ENCODE measurements at regions not wholly inside any gene's neighbourhood (a gene's known extent, or its start where the extent isn't known, plus 50 kb on each side); places are given as distances from the start of the nearest gene placed in this dataset.

DNA sequence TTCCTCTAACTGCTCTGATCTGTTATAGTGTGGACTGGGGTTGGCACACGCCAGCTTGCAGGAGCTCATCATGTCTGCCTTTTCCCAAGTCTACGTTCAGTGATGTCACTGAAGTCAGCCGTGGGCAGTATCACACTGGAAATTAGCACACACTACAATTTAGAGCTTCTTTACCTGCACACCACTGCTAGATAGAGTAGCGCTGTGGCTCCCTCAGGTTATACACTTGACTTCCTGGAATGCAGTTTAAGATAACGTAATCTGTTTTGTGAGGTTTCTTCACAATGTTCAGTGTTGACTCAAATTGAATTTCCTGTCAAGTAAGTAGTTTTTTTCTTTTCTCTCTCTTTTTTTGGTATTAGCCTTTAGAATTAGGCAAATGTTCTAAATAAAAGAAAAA lies 487.2 kb downstream of the DCDC2C start:
- Mint-ChIP-seq H3K27me3 (ENCODE audit: low read depth) (no peaks in the 10 kb centered on the region), H3K36me3 (ENCODE audit: low read depth) (peaks cover 12% of the 10 kb centered on the region), H3K4me3 (no peak overlapping the region), H3K4me1 (peaks cover 24% of the 10 kb centered on the region), H3K9me3 (peaks cover 20% of the 10 kb centered on the region), H3K27ac (ENCODE audit: unreplicated experiment) (no peak overlapping the region)
- no peak for DNase-seq (ENCODE audit: low read depth, low spot score)
- TF ChIP-seq, protein P1, sequence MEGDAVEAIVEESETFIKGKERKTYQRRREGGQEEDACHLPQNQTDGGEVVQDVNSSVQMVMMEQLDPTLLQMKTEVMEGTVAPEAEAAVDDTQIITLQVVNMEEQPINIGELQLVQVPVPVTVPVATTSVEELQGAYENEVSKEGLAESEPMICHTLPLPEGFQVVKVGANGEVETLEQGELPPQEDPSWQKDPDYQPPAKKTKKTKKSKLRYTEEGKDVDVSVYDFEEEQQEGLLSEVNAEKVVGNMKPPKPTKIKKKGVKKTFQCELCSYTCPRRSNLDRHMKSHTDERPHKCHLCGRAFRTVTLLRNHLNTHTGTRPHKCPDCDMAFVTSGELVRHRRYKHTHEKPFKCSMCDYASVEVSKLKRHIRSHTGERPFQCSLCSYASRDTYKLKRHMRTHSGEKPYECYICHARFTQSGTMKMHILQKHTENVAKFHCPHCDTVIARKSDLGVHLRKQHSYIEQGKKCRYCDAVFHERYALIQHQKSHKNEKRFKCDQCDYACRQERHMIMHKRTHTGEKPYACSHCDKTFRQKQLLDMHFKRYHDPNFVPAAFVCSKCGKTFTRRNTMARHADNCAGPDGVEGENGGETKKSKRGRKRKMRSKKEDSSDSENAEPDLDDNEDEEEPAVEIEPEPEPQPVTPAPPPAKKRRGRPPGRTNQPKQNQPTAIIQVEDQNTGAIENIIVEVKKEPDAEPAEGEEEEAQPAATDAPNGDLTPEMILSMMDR (conservative IDR thresholded peaks at IDR 0.05) = no peak

DNA sequence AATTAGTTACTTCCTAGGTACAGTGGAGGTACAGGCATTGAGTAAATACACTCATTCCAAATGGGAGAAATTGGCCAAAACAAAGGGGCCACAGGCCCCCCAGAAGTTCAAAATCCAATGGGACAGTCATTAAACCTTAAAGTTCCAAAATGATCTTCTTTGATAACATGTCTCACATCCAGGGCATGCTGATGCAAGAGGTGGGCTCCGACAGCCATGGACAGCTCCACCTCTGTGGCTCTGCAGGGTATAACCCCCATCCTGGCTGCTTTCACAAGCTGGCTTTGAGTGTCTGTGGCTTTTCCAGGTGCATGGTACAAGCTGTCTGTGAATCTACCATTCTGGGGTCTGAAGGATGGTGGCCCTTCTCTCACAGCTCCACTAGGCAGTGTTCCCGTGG lies 488.7 kb downstream of the DCDC2C start:
- no peak overlapping the region for H3K27ac Mint-ChIP-seq (ENCODE audit: unreplicated experiment)
- TF ChIP-seq, protein P1 (conservative IDR thresholded peaks at IDR 0.05) = no peak
- H3K4me1 Mint-ChIP-seq = peaks cover 18% of the 10 kb centered on the region
- H3K4me3 Mint-ChIP-seq = no peak overlapping the region
- peaks cover 12% of the 10 kb centered on the region for H3K36me3 Mint-ChIP-seq (ENCODE audit: low read depth)
- H3K27me3 Mint-ChIP-seq (ENCODE audit: low read depth) = no peaks in the 10 kb centered on the region
- no peak for DNase-seq (ENCODE audit: low read depth, low spot score)
- H3K9me3 Mint-ChIP-seq = peaks cover 20% of the 10 kb centered on the region

DNA sequence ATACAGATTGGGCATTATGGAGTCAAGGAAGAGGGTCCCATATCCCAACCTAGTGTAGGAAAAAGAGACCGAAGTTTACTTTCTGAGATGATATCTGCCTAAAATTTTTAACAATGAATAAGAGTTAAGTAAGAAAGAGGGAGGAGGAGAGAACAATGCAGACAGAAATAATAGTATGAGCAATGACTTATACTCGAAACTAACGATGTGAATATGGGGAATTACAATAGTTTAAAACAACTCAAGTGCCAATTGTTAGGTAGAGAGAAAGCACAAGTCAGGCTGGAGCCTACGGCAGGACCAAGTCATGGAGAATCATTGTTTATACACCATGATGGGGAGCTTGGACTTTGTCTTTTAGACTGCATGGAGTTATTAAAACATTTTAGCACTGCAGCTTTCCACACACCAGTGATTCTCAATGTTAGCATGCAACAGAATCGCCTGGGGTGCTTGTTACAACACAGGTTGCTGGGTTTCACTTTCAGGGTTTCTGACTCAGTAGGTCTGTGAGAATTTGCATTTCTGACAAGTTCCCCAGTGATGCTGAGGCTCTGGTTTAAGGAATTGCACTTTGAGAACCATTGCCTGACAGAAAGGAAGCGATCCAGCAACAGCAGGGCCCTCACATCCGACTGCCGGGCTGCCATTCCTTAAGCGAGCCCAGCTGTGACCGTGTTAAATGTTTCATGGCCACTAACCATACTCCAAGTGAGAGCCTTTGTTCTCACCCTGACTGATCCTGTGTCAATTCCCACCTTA lies 511.2 kb downstream of the DCDC2C start:
- no peak overlapping the region for H3K27ac Mint-ChIP-seq (ENCODE audit: unreplicated experiment)
- peaks cover 5% of the 10 kb centered on the region for H3K4me1 Mint-ChIP-seq
- H3K36me3 Mint-ChIP-seq (ENCODE audit: low read depth) = no peaks in the 10 kb centered on the region
- H3K27me3 Mint-ChIP-seq (ENCODE audit: low read depth) = no peaks in the 10 kb centered on the region
- H3K9me3 Mint-ChIP-seq = peaks cover 4% of the 10 kb centered on the region
- H3K4me3 Mint-ChIP-seq = no peak overlapping the region
- DNase-seq (ENCODE audit: low read depth, low spot score) = no peak
- TF ChIP-seq, protein P1 (conservative IDR thresholded peaks at IDR 0.05) = no peak

DNA sequence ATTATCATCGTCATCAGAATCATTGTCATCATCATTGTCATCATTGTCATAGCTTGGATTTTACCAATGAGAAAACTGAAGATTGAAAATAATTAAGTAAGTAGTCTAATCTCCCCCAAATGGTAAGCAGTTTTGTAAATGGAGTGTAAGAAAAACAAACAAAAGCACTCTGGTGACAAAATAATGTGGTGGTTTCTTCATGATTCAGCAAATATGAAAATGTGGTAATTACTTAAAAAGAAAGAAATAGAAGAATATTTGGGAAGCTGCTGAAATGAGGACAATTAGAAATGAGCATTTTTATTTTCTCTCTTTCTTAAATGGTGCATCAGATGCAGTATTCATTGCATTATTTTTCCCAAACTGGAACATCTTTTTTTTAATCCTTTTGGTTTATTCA lies 514.4 kb downstream of the DCDC2C start:
- peaks cover 1% of the 10 kb centered on the region for H3K36me3 Mint-ChIP-seq (ENCODE audit: low read depth)
- H3K27ac Mint-ChIP-seq (ENCODE audit: unreplicated experiment) = no peak overlapping the region
- no peak for DNase-seq (ENCODE audit: low read depth, low spot score)
- H3K27me3 Mint-ChIP-seq (ENCODE audit: low read depth) = no peaks in the 10 kb centered on the region
- TF ChIP-seq, protein P1 (conservative IDR thresholded peaks at IDR 0.05) = no peak
- peaks cover 14% of the 10 kb centered on the region for H3K4me1 Mint-ChIP-seq
- H3K9me3 Mint-ChIP-seq = peaks cover 3% of the 10 kb centered on the region
- no peak overlapping the region for H3K4me3 Mint-ChIP-seq

DNA sequence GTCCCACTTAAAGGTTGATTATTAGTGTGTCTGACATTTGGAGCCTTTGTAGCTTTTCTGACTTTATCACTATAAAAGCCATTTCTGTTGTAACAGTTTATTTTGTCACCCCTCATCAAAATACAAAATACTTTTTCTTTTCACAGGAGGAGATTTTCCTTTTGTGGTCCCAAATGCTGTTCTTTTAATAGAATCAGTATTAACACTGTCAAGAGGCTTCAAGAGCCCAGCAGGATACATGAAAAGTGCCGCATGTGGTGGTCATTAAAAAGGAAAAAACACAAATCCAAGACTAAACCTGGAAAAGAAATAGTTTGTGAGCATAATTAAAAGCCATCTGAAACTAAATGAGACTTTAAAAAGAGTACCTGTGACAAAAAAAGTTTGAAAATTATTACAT lies 515.7 kb downstream of the DCDC2C start:
- H3K4me1 Mint-ChIP-seq = peaks cover 14% of the 10 kb centered on the region

More for the DNA sequence above, 515.7 kb downstream of the DCDC2C start:
- H3K36me3 Mint-ChIP-seq (ENCODE audit: low read depth) = peaks cover 2% of the 10 kb centered on the region
- no peak for DNase-seq (ENCODE audit: low read depth, low spot score)
- H3K27me3 Mint-ChIP-seq (ENCODE audit: low read depth) = no peaks in the 10 kb centered on the region
- TF ChIP-seq, protein P1 (conservative IDR thresholded peaks at IDR 0.05) = no peak
- peaks cover 3% of the 10 kb centered on the region for H3K9me3 Mint-ChIP-seq
- H3K27ac Mint-ChIP-seq (ENCODE audit: unreplicated experiment) = no peak overlapping the region
- no peak overlapping the region for H3K4me3 Mint-ChIP-seq

Measured in neural crest cell (in vitro differentiated cells).